GM21367 (cell line): ENCODE measurements at regions not wholly inside any gene's neighbourhood (a gene's known extent, or its start where the extent isn't known, plus 50 kb on each side); places are given as distances from the start of the nearest gene placed in this dataset.
"Not testable (repeated sequence)": the region's sequence is repeated elsewhere in the genome, so short reads cannot be mapped to it uniquely, and the experiment has no call there.

Experiments
- ATAC-seq: cut with Tn5 transposase; IDR thresholded peaks from one replicate; pipeline ENCODE4 v1.9.1; 2021; ENCODE audit not compliant: unreplicated experiment

DNA sequence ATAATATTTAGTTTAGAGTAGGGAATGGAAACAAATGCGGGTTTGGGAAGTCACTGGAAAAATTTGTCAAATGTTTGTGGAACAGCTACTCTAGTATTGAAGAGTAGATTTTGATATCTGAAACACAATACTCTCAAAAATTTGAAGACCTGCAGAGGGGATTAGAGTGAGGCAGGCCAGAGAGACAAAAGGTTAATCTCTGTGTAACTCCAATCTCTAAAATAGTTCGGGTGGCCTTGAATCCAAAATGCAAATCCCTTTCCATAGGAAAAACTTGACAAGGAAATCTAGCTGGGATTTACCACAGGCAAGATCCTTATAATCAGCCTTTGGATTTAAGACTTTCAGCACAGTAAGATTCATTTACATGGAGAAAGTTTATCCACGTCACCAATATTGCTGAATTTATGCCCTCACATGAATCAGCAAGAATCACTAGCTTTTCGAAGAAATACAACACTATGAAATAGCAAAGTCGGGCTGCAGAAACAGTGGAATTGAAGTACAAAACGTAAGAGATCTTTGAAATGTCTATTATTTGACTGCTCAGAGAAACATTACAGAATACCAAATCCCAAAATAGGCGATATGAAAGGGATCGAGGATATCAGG is 423.7 kb upstream of the ZNF804A start:
- no peak for ATAC-seq

DNA sequence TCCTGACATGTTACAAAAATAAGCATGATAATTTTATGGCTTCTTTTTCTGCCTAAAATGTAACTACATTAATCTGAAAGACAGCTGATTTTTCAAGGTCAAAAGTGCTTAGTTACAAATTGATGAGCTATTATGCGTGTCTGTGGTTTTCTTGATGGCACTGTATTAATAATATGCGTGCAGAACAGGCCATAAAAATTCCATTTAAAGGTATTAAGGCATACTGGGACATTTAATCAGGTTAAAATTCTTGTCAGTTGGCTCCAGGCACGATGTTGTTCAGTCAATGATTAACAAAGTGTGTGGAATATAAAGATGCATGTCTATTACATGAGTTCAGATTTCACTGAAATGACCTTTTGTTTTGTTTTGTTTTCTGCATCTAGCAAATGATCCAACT is 420.1 kb upstream of the ZNF804A start:
- no peak for ATAC-seq

DNA sequence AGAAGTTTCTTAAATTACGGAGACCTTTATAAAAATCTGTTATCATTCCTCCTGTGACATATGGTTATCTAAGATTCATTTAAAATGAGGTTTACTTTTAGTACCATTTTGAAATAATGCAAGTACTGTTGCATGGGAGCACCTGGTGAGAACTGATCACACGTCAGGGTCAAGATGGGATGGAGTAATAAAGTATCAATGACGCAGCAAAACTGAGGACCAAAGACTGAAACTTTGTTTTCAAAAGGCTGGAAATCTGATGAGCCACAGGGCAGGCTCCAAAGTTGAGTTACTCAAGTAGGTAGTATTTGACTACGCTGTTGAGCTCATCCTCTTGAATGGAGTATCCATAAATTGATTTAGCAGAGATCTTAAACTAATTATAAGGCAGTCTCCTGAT is 411.9 kb upstream of the ZNF804A start:
- no peak for ATAC-seq

DNA sequence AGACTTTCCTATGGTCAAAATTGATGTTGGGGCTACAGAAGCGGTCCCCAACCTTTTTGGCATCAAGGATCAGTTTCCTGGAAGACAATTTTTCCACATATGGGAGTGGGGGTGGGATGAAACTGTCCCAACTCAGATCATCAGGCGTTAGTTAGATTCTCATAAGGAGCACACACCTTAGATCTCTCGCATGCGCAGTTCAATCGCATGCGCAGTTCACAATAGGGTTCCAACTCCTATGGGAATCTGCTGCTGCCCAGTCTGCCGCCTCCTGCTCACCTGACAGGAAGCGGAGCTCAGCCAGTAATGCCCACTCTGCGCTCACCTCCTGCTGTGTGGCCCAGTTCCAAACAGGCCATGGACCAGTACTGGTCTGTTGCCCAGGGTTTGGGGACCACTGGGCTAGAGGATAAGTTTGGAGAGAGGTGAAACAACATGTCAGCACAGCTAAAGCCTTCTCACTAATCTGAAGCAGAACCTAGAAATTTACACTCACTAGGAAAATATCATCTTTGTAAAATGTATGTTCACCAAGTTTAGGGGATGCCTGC is 410.8 kb upstream of the ZNF804A start:
- no peak for ATAC-seq

DNA sequence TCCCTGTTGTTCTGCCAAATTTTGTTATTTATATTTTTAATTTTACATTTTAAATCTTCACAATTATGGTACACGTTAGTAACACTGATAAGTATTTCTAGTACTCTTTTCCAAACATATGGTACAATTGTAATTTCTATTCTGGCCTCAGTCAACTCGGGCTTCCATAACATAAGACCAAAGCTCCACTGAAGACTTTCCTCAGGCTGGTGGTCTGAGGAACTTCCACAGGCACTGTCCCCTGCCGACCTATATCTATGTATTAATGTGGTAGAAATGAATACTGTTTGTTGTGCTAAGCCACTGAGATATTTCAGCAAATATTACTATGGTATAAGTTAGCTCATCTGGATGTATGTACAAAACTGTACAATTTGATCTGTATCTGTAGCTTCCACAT is 407.6 kb upstream of the ZNF804A start:
- no peak for ATAC-seq

DNA sequence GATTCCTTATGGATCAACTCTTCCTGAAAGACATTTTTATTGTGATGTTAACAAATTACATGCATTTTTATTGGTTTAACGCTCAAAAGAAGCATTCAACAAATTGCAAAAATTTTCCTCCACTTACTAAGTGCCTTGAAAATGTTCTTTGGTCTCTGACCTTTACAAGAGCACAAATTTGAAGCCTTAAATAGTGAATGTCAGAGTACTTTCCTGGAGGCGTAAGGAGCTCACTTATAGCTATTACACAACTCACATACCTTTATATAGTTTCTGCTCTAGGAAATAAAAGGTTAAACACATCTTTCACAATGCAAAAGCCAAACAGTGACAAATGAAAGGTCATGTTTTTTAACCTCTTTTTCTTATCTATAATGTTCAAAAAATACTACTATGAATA is 405.7 kb upstream of the ZNF804A start:
- ATAC-seq, result no peak

DNA sequence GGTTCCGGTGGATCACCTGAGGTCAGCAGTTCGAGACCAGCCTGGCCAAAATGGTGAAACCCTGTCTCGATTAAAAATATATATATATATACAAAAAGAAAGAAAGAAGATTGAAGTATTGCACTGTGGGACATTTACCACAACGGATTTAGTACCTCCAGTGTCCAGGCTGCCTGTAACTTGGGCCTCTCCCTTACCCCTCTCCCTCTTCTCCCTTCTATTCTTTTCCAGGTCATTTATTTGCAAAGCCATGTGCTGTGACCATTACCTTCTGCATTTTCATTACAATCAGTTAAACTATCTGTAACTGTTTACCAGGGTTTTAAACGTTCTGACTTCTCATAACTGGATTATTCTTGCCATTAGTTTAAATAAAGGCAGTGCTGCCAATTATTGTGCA is 400.9 kb upstream of the ZNF804A start:
- ATAC-seq, result no peak

DNA sequence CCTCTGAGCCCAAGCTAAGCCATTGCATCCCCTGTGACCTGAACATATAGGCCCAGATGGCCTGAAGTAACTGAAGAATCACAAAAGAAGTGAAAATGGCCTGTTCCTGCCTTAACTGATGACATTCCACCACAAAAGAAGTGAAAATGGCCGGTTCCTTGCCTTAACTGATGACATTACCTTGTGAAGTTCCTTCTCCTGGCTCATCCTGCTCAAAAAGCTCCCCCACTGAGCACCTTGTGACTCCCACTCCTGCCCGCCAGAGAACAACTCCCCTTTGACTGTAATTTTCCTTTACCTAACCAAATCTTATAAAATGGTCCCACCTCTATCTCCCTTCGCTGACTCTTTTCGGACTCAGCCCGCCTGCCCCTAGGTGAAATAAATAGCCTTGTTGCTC is 399.5 kb upstream of the ZNF804A start:
- ATAC-seq, result not testable (repeated sequence)

DNA sequence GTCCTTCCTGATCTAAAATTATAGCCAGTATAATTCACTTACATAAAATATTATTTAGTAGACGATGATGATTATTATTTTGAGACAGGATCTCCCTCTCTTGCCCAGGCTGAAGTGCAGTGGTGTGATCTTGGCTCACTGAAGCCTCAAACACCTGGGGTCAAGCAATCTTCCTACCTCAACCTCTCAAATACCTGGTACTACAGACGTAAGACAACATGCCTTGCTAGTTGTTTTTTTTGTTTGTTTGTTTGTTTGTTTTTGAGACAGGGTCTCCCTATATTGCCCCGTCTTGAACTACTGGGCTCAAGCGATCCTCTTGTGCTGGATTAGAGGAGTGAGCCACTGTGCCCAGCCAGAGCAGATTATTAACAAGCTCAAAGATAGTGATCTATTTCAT is 399.1 kb upstream of the ZNF804A start:
- ATAC-seq, result no peak

DNA sequence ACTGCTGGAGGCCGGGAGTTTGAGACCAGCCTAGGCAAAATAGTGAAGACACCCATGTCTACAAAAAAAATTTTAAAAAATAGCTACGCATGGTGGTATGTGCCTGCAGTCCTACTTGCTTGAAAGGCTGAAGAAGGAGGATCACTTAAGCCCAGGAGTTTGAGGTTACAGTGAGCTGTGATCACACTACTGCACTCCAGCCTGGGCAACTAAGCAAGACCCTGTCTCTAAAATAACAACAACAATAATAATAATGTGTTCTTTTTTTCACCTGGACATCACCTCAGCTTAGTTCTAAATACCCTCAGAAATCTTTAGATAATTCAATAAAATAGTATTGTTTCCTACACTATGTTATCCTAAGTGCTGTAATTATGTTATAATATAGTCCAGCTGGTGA is 397.1 kb upstream of the ZNF804A start:
- ATAC-seq, result no peak

DNA sequence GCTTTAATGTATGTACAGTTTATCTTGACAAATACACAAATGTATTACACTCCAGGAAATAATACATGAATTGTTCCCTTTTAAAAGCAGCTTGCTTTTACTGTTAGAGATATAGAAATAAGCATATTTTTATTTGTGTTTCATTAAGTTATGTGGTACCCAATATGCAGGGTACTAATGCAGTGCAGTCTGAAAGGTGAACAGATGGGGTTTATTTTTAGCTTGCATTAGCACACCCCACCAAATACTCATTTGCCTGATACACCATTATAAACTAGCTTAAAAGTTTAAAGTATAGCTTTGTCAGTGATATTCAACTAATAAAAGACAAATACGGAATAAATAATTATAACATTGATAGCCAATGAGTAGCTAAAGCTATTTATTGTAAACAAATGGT is 394.7 kb upstream of the ZNF804A start:
- ATAC-seq, result no peak

DNA sequence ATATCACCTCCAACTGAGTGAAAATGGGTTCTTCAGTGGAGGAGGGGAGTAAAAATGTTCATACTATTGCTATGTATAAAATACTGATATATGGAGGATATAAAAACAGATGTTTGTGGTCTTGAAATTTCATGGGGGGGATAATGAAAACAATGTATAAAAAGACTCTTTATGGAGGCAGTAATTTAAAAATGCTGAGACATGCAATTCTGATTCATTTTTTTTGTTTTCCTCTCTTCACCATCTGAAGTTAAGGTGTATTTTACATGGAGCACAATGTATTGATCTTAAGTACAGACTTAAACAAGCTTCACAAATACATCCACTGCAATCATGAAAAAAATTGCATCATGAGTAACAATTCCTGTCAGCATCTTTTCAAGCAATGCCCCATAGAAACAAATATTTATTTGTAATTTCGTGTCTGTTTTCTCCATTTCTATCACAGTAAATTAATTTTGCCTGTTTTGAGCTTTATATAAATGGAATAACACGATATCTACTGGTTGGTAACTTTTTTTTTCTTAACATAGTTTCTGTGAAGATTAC is 393.2 kb upstream of the ZNF804A start:
- no peak for ATAC-seq

DNA sequence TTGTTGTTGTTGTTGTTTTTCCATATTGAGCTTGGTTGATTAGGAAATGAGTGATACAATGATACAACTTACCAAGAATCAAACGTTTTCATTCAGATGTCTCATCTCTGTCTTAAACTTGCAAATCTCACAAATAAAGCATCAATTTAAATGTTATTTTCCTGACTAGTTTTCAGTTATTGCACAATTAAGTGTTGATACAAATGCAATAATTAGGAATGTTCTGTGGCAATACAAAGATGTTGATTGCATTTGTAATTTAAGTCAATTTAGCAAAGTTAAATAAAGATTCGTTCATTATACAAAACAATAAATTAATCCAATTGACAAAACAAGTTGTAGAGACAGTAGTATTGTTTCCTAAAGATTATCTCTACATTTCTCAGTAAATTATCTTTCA is 392.3 kb upstream of the ZNF804A start:
- ATAC-seq, result no peak

DNA sequence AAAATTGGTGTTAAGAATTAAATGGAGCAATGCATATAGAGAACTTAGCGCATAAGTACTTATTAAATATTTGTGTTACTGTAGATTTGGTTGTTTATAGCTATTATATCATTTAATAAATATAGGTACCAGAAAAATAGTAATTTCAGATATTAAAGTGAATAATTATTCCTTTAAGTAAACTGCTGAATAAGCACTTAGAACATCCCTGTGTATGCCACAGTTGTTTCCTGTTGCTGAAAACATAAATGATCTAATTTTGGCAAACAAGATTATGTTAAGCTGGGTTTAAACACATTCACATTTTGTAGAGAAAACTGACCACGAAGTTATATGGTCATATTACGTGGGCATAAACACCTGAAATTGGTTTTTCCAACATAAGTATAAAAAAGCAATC is 388.0 kb upstream of the ZNF804A start:
- ATAC-seq, result no peak

DNA sequence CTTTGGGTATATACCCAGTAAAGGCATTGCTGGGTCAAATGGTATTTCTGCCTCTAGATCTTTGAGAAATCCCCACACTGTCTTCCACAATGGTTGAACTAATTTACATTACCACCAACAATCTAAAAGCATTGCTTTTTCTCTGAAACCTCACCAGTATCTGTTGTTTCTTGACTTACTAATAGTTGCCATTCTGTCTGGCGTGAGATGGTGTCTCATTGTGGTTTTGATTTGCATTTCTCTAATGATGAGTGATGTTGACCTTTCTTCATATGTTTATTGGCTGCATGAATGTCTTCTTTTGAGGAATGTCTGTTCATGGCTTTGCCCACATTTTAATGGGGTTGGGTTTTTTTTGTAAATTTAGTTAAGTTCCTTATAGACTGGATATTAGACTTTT is 382.6 kb upstream of the ZNF804A start:
- ATAC-seq, result no peak

DNA sequence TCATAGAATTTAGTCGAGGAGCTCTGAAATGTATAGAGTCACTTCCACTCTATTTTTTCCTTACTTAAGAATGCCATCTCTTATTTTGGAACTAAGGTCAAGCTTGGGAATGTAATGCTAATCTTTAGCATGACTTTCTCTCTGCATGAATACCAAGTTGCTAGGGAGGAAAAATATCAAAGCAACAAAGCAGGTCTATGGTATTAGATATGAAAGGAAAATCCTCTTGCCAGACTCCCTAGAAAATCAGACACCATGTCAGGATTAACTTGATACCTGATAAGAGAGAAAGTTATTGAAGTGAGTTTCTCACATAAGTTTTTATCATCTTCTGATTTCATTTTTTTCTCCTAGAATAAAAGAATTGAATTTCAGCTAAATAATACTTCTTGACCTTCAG is 341.7 kb upstream of the ZNF804A start:
- no peak for ATAC-seq

DNA sequence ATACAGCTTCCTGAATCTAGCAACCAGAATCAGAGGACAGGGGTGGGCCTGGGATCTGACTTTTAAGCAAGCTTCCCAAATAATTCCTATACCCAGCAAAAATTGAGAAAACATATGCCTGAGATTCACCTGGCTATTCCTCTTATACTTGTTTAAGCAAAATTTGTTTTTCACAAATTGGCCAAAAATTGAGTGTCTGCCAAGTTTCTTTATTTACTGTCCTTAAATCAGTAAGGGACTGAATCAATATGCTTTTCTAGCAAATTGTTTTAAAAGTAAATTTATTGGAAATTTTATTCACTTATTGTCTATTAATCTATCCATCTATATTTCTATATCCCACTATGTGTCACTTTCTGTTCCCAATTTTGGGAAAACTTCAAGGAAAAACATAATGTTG is 337.0 kb upstream of the ZNF804A start:
- no peak for ATAC-seq

DNA sequence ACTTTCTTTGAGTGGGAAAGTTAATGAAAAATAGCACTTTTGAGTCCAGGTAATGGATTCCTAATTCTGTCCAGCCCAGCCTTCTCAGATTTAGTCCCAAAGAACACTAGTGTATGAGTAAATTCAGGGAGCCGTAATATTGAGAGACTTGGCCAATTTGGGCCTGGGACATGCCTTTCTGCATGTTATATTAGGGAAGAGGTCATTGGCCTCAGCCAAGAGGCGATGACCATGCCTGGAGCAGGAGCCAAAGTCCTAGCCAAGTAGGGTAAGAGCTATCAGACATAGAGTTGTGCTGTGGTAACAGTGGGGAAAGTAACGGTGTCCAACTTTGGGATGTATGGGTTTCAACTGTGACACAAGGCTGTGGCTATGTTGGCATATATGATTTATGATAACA is 336.5 kb upstream of the ZNF804A start:
- no peak for ATAC-seq

DNA sequence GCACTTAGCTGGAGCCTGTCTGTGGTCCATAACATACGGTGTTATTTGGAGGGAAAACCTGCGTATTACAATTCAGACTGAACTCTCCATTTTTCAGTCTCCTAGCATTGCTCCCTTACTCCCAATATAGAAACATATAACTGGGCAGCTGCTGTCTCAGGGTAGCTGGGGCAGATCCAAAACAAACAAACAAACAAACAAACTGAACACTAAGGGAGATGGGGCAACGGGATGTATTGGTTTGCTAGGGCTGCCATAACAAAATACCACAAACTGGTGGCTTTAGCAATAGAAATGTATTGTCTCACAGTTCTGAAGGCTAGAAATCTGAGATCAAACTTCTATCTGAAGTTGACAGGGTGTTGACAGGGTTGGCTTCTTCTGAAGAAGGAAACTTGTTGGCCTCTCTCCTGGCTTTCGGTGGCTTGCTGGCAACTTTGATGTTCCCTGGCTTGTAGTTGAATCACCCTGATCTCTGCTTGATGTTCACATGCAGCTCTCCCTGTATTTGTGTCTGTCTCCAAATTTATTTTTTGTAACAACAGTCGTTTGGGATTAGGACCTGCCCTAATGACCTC is 329.3 kb upstream of the ZNF804A start:
- ATAC-seq, result no peak

DNA sequence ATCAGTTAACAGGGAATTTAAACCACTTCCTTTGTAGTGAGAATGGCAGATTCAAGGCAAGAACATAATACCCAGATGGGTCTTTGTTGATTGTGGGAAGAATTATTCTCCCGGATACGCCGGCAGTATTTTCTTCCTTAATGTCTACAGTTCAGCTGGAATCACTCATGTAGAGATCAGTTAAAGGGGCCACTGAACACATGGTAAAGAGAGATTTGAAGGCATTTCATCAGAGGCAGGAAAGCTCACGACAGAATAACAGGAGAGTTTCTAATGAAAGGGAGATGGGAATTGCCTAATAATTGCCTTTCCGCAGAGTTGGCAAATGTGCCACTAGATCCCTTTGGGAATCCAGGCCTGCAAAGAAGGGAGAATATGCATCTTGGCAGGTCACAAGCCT is 327.7 kb upstream of the ZNF804A start:
- ATAC-seq, result no peak

DNA sequence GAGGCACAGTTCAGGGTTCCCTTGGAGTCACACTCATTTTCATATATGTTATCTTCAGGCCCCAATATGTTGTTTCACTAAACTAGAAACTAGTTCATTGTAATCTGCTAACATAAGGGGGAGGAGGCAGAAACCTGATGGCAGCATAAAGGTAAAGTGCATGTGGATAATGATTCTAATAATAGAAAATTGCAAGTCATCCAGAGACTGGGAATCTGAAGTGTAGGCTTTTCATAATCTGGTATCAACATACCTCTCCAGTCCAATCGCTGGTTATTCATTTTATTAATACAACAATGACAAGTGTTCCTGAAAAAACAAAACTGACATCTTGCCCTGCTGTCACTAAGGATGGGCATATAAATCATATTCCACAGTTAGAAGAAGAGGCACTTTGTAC is 326.3 kb upstream of the ZNF804A start:
- ATAC-seq, result no peak

DNA sequence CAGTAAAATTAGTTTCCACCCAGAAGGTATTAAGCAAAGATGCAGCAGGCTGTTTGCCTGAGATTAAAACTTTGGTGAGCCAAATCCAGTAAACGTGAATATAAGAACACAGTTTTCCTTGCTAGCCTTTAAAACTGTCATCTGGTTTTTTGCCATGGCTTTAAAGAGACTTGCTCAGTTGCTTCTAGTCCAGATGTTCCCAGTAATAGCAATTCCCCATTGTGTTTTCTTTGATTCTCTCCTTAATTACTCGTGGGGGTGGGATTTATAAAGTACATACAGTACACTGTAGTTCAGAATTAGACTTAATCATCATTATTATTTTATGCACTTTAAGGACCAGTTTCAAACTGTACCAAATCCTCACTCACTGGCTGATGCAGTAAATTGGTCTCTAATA is 303.5 kb upstream of the ZNF804A start:
- ATAC-seq, result no peak

DNA sequence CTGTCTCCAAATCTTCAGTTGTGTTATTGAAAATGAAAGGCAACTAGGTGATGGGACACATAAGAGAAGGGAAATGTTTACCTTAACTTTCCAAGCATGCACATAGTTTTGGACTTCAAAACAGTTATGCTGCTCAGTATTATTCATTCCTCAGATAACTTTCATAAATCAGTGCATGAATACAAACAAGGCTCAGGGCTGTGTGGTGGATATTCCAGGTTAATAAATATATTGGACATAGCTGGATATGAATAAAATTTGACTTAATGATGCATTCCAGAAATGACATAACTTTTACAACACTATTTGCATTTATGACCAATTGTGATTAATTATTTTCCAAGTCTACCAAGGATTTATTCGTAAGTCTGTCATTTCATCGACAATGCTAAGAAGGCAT is 301.2 kb upstream of the ZNF804A start:
- ATAC-seq, result no peak
